OCI-LY1 (cell line): ENCODE measurements at regions not wholly inside any gene's neighbourhood (a gene's known extent, or its start where the extent isn't known, plus 50 kb on each side); places are given as distances from the start of the nearest gene placed in this dataset.

ENCODE experiments used
- H2AFZ ChIP-seq: fragments of 200-600 bp; sonication (generic), shearing (Covaris generic); 2 replicates; pipeline ENCODE4 v1.6.0; 2014; ENCODE audit warnings: antibody characterized with exemption, mild to moderate bottlenecking, low read length
- H3F3A ChIP-seq: fragments of 200-600 bp; sonication (generic), shearing (Covaris generic); 2 replicates; pipeline ENCODE4 v1.6.0; 2014; ENCODE audit warnings: mild to moderate bottlenecking, antibody characterized with exemption, low read length, moderate library complexity; ENCODE audit not compliant: insufficient read depth
- H3K27ac ChIP-seq: fragments of 200-600 bp; sonication (generic); 2 replicates; pipeline ENCODE4 v1.5.1; 2014; ENCODE audit warnings: low read length, mixed run types, mild to moderate bottlenecking, low read depth; ENCODE audit not compliant: poor library complexity, severe bottlenecking
- H3K27me3 ChIP-seq: fragments of 200-600 bp; sonication (generic); 2 replicates; pipeline ENCODE4 v1.6.0; 2014; ENCODE audit warnings: antibody characterized with exemption, mild to moderate bottlenecking, low read length, moderate library complexity; ENCODE audit not compliant: insufficient read depth
- H3K36me3 ChIP-seq: fragments of 200-600 bp; sonication (generic); 2 replicates; pipeline ENCODE4 v1.6.1; 2014; ENCODE audit warnings: mild to moderate bottlenecking, antibody characterized with exemption, low read length, moderate library complexity, mixed read lengths; ENCODE audit not compliant: insufficient read depth
- H3K4me1 ChIP-seq: fragments of 200-600 bp; sonication (generic); 2 replicates; pipeline ENCODE4 v1.5.1; 2014; ENCODE audit warnings: mild to moderate bottlenecking, low read length, moderate library complexity; ENCODE audit not compliant: insufficient read depth, severe bottlenecking
- H3K4me2 ChIP-seq: fragments of 200-600 bp; sonication (generic), shearing (Covaris generic); 2 replicates; pipeline ENCODE4 v1.6.1; 2014; ENCODE audit warnings: low read length
- H3K4me3 ChIP-seq: fragments of 200-600 bp; sonication (generic); 2 replicates; pipeline ENCODE4 v1.5.1; 2014; ENCODE audit warnings: low read length, low read depth, mild to moderate bottlenecking, mixed read lengths; ENCODE audit not compliant: poor library complexity, severe bottlenecking
- H3K79me2 ChIP-seq: fragments of 200-600 bp; shearing (Covaris generic); 2 replicates; pipeline ENCODE4 v1.6.1; 2016; ENCODE audit warnings: mixed run types, low read length, mixed read lengths; ENCODE audit not compliant: insufficient read depth
- H3K9ac ChIP-seq: fragments of 200-600 bp; sonication (generic), shearing (Covaris generic); 2 replicates; pipeline ENCODE4 v1.6.1; 2014; ENCODE audit warnings: mild to moderate bottlenecking, low read length, mixed read lengths
- H3K9me2 ChIP-seq: fragments of 200-600 bp; sonication (generic), shearing (Covaris generic); 2 replicates; pipeline ENCODE4 v1.6.1; 2014; ENCODE audit warnings: low read depth, mild to moderate bottlenecking, low read length, mixed read lengths
- H3K9me3 ChIP-seq: fragments of 200-600 bp; shearing (Covaris generic); 2 replicates; pipeline ENCODE4 v1.6.1; 2014; ENCODE audit warnings: low read length, mixed read lengths
- H4K20me1 ChIP-seq: fragments of 200-600 bp; sonication (generic), shearing (Covaris generic); 2 replicates; pipeline ENCODE4 v1.6.0; 2016; ENCODE audit warnings: mild to moderate bottlenecking, low read length; ENCODE audit not compliant: insufficient read depth
- CTCF ChIP-seq: fragments of 200-600 bp; sonication (generic), shearing (Covaris generic); IDR thresholded peaks from 2 replicates; pipeline ENCODE4 v1.5.1; 2017; ENCODE audit warnings: mild to moderate bottlenecking, antibody characterized with exemption, low read length, moderate library complexity, mixed read lengths
- EZH2 ChIP-seq: fragments of 200-600 bp; sonication (generic), shearing (Covaris generic); IDR thresholded peaks from 2 replicates; pipeline ENCODE4 v1.8.0; 2017; ENCODE audit warnings: borderline replicate concordance, mixed run types, mild to moderate bottlenecking, antibody characterized with exemption, low read length, moderate library complexity, mixed read lengths

- Histone ChIP-seq H3K27me3 (no peaks in the 10 kb centered on the region), H3K4me1 (no peaks in the 10 kb centered on the region), H3K79me2 (no peaks in the 10 kb centered on the region), H3K4me3 (no peak overlapping the region), H3K9ac (no peak overlapping the region), H2AFZ (0 out of 2 replicates have a peak overlapping the region, but pooled peaks have one; percentile 29), H3K9me3 (no peaks in the 10 kb centered on the region), H4K20me1 (no peaks in the 10 kb centered on the region), H3K27ac (no peak overlapping the region), H3F3A (no peaks in the 10 kb centered on the region), H3K9me2 (no peaks in the 10 kb centered on the region), H3K4me2 (no peak overlapping the region), H3K36me3 (no peaks in the 10 kb centered on the region)
- no peak for TF ChIP-seq EZH2
- TF ChIP-seq CTCF: no peak
Measured at GRCh38 chr15:38049891-38050290, 115.5 kb downstream of the TMCO5A start.

GRCh38 chr15:38050529-38051448 lies 116.3 kb downstream of the TMCO5A start:
- no peak overlapping the region for H3K27ac ChIP-seq
- H4K20me1 ChIP-seq: no peaks in the 10 kb centered on the region
- no peaks in the 10 kb centered on the region for H3K9me2 ChIP-seq
- H3K4me3 ChIP-seq: no peak overlapping the region
- no peaks in the 10 kb centered on the region for H3F3A ChIP-seq
- H3K9me3 ChIP-seq: no peaks in the 10 kb centered on the region
- TF ChIP-seq CTCF (no peak), EZH2 (no peak)
- no peaks in the 10 kb centered on the region for H3K27me3 ChIP-seq
- no peaks in the 10 kb centered on the region for H3K36me3 ChIP-seq
- no peak overlapping the region for H3K4me2 ChIP-seq
- H3K79me2 ChIP-seq: no peaks in the 10 kb centered on the region
- H3K4me1 ChIP-seq: no peaks in the 10 kb centered on the region
- no peak overlapping the region for H3K9ac ChIP-seq
- H2AFZ ChIP-seq: no peak overlapping the region

GRCh38 chr15:38053205-38053604 lies 118.8 kb downstream of the TMCO5A start:
- Histone ChIP-seq H3K36me3 (no peaks in the 10 kb centered on the region), H3K27me3 (no peaks in the 10 kb centered on the region), H3K4me2 (no peak overlapping the region), H3K4me1 (no peaks in the 10 kb centered on the region), H3K9ac (no peak overlapping the region), H4K20me1 (no peaks in the 10 kb centered on the region), H3K9me2 (no peaks in the 10 kb centered on the region), H3K4me3 (no peak overlapping the region), H3K27ac (no peak overlapping the region), H2AFZ (no peak overlapping the region), H3F3A (no peaks in the 10 kb centered on the region), H3K9me3 (no peaks in the 10 kb centered on the region), H3K79me2 (no peaks in the 10 kb centered on the region)
- TF ChIP-seq EZH2 (no peak), CTCF (no peak)
